ENCODE measurements at regions not wholly inside any gene's neighbourhood (a gene's known extent, or its start where the extent isn't known, plus 50 kb on each side); places are given as distances from the start of the nearest gene placed in this dataset.

DNA sequence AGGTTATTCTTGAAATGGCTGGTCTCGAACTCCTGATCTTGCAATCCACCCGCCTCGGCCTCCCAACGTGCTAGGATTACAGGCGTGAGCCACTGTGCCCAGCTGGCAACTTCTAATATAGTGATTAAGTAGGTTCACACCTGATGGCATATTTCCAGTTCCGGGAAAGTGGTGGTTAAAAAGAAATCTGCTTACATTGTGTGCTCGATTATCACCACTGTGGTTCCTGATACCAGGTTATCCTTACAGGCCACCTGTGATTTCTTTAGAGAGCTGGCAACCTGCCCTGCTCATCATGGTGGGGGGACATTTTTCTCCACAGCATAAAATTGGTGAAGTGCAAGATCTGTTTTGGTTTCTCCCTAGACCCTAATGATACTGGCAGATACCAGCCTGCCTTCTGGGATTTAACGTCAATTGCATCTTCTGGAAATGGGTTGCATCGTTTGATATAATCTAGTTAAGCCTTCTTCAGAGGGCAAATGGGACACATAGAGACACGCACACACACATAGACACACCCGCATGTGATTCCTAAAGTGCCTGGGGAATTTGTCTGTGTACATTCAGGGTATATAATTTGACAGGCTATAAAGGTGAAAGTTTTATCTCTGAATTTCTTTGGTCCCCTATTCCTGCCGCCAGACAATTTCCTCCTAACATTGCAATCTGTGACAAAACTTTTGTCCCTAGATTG, 49.7 kb upstream of the CITED2 start:
- DNase-seq, result no peak
